ENCODE measurements at regions not wholly inside any gene's neighbourhood (a gene's known extent, or its start where the extent isn't known, plus 50 kb on each side); places are given as distances from the start of the nearest gene placed in this dataset.

GRCh38 chr20:5474646-5475550 is 135.9 kb downstream of the GPCPD1 start:
- TF ChIP-seq EZH2 (IDR thresholded peaks at IDR 0.05; ENCODE audit: borderline replicate concordance, low read depth, low read length, poor library complexity, severe bottlenecking) (no peak), CTCF (conservative IDR thresholded peaks at IDR 0.05; ENCODE audit: low read depth, low read length) (no peak)

Measured in A673 (cell line).